A673 (cell line): ENCODE measurements at regions not wholly inside any gene's neighbourhood (a gene's known extent, or its start where the extent isn't known, plus 50 kb on each side); places are given as distances from the start of the nearest gene placed in this dataset.

ENCODE experiments used
- BruUV-seq: library from RNA; stranded (reverse); fragments of 400-500 nt; replicated peaks from 2 replicates; lab custom pipeline; 2021; lab: Mats Ljungman, UMichigan
- CTCF ChIA-PET: fragments of 300-600 bp; sonication (Branson Sonifier 250); formaldehyde crosslinking; loops from one replicate; lab custom pipeline; 2022; ENCODE audit warnings: antibody characterized with exemption; lab: Charles Lee
- POLR2A ChIA-PET: fragments of 300-600 bp; sonication (Branson Sonifier 250); formaldehyde crosslinking; loops from one replicate; lab custom pipeline; 2022; ENCODE audit warnings: antibody characterized with exemption; ENCODE audit not compliant: low non-redundant PET; lab: Charles Lee
- DNase-seq: peaks from one replicate; pipeline ENCODE4 v3.0.0-alpha.2; 2015; ENCODE audit warnings: low spot score
- H3K27ac ChIP-seq: fragments of 200-600 bp; sonication (generic); 2 replicates; pipeline ENCODE4 v1.5.1; 2016; ENCODE audit warnings: mixed run types, low read depth, mild to moderate bottlenecking, mixed read lengths, antibody characterized with exemption, low read length; ENCODE audit not compliant: poor library complexity, severe bottlenecking
- H3K27me3 ChIP-seq: fragments of 200-600 bp; sonication (generic); replicated peaks from 2 replicates; pipeline ENCODE4 v1.6.1; 2017; ENCODE audit warnings: mixed run types, low read depth, mild to moderate bottlenecking, mixed read lengths, antibody characterized with exemption, low read length; ENCODE audit not compliant: insufficient read depth, poor library complexity
- H3K36me3 ChIP-seq: fragments of 200-600 bp; sonication (generic); 2 replicates; pipeline ENCODE4 v1.6.1; 2016; ENCODE audit warnings: mixed run types, mild to moderate bottlenecking, mixed read lengths, antibody characterized with exemption, low read length; ENCODE audit not compliant: insufficient read depth, poor library complexity, severe bottlenecking
- H3K4me1 ChIP-seq: fragments of 200-600 bp; sonication (generic); 2 replicates; pipeline ENCODE4 v1.6.1; 2017; ENCODE audit warnings: mixed run types, mild to moderate bottlenecking, mixed read lengths, antibody characterized with exemption, low read length; ENCODE audit not compliant: insufficient read depth, poor library complexity, severe bottlenecking
- H3K4me3 ChIP-seq: fragments of 200-600 bp; sonication (generic); 2 replicates; pipeline ENCODE4 v1.5.1; 2016; ENCODE audit warnings: low read depth, mixed run types, mild to moderate bottlenecking, mixed read lengths, low read length; ENCODE audit not compliant: poor library complexity, severe bottlenecking
- H3K9me3 ChIP-seq: fragments of 200-600 bp; sonication (generic); 2 replicates; pipeline ENCODE4 v1.6.1; 2016; ENCODE audit warnings: mixed run types, low read depth, mild to moderate bottlenecking, mixed read lengths, antibody characterized with exemption, low read length; ENCODE audit not compliant: poor library complexity, severe bottlenecking
- EZH2 ChIP-seq: fragments of 200-600 bp; sonication (generic); IDR thresholded peaks from 2 replicates; pipeline ENCODE4 v1.6.1; 2017; ENCODE audit warnings: borderline replicate concordance, low read depth, mild to moderate bottlenecking, mixed read lengths, antibody characterized with exemption, low read length; ENCODE audit not compliant: poor library complexity, severe bottlenecking
- intact Hi-C: fragments of 100-400 bp; cut with micrococcal nuclease; formaldehyde crosslinking; loops from one replicate; pipeline ENCODE4 v1.10.0; 2022; ENCODE audit not compliant: unreplicated experiment
- TF ChIP-seq, protein P1 (sequence below): fragments of 300-800, 200-600 bp; sonication (generic); conservative IDR thresholded peaks from 2 replicates; pipeline ENCODE4 v1.5.1; 2017; ENCODE audit warnings: low read depth, mild to moderate bottlenecking, antibody characterized with exemption, low read length, moderate library complexity, mixed read lengths

DNA sequence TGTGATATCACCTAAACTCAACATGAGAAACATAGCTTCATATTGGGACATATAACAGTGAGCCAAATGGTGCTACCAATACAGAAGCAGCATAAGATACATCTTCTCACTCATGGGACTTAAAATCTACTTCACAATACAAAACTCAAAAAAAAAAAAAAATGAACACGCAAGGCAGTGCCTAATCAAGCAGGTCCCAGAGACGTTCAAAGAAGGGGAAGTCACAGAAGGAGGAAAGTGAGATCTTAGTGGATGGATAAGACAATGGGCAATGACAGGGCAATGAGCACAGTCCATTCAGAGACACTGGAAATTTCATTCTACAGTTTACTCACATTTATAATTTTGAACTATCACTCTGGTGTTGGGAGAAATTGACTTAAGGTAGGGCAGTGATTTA is 88.3 kb downstream of the FAM50B start:
- Histone ChIP-seq H3K36me3 (no peaks in the 10 kb centered on the region), H3K27ac (no peak overlapping the region), H3K4me3 (no peak overlapping the region), H3K9me3 (no peaks in the 10 kb centered on the region), H3K4me1 (no peaks in the 10 kb centered on the region), H3K27me3 (no peaks in the 10 kb centered on the region)
- POLR2A ChIA-PET, result no interaction called here
- CTCF ChIA-PET, result interaction anchor here (0.7 kb wide), 1 partner anchor 219 kb away, joined by 3 read pairs; no protein-coding TSS in a partner anchor
- BruUV-seq, result no TSS peak
- TF ChIP-seq EZH2, result no peak
- TF ChIP-seq, protein P1, sequence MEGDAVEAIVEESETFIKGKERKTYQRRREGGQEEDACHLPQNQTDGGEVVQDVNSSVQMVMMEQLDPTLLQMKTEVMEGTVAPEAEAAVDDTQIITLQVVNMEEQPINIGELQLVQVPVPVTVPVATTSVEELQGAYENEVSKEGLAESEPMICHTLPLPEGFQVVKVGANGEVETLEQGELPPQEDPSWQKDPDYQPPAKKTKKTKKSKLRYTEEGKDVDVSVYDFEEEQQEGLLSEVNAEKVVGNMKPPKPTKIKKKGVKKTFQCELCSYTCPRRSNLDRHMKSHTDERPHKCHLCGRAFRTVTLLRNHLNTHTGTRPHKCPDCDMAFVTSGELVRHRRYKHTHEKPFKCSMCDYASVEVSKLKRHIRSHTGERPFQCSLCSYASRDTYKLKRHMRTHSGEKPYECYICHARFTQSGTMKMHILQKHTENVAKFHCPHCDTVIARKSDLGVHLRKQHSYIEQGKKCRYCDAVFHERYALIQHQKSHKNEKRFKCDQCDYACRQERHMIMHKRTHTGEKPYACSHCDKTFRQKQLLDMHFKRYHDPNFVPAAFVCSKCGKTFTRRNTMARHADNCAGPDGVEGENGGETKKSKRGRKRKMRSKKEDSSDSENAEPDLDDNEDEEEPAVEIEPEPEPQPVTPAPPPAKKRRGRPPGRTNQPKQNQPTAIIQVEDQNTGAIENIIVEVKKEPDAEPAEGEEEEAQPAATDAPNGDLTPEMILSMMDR, result no peak
- no peak for DNase-seq
- intact Hi-C loops, result no loop called here

DNA sequence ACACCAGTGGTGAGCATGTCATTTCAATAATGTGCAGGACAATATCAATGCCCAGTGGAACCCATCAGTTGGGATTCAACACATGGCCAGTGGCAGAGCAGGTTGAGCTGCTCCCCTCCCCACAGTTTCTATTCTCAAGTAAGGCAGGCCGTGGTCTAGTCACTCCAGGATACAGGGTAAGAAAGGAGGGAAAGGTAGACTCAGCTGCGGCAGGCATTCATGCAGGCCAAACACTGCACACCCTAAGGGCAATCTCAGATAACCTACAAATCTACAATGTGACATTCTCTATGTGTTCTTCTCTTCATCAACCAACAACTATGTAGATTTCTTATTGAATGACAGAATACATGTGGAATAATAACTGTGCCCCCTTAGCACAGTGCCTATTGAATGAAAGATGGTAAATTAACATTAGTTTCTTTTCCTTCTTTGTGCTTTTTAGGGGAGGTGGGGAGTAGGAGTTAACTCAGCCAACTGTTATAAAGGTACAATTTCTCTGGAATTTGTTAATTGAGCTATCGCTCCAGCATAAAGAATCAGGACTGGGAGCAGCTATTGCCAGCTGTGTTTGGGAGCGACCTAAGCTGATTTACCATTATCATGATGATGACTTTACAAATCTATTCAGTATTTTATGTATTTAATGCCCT is 89.7 kb downstream of the FAM50B start:
- ChIA-PET POLR2A (no interaction called here), CTCF (interaction anchor here (0.6 to 1.1 kb wide), 2 partner anchors 39 to 90 kb away, joined by 3 read pairs; partner anchors contain the start of gene FAM50B)
- Histone ChIP-seq H3K9me3 (no peaks in the 10 kb centered on the region), H3K36me3 (no peaks in the 10 kb centered on the region), H3K27ac (no peak overlapping the region), H3K4me3 (no peak overlapping the region), H3K27me3 (no peaks in the 10 kb centered on the region), H3K4me1 (no peaks in the 10 kb centered on the region)
- TF ChIP-seq EZH2, result no peak
- TF ChIP-seq, protein P1, result no peak
- intact Hi-C loops, result no loop called here
- no peak for DNase-seq
- no TSS peak for BruUV-seq

DNA sequence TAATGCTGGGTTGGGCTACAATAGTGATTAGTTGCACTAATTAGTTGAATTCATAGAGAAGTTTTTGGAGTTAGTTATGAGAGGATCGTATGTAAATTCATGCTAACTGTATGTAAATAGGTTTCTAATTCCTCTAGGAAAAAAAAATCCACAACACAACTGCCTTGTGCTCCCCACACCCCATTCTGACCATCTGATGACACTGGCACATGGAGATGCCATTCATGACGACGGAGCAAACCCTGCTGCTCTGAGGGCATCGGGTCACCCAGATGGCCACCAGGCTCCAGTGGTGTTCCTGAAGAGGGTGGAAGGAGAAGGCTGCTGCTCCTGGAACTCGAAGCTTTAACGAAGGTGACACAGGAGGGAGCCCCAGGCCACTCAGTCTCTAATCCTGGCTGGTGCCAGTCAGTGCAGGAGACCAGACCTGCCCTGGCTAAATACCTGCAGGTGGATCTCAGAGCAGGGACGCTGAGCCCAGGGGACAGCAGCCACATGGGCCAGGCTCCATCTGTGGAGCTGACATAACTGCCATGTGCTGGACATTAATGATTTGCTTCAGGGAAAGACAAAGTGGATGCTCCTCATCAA is 90.3 kb downstream of the FAM50B start:
- TF ChIP-seq EZH2, result no peak
- TF ChIP-seq, protein P1, result no peak
- H3K27ac ChIP-seq, result no peak overlapping the region
- CTCF ChIA-PET, result interaction anchor here (0.6 kb wide), 1 partner anchor 91 kb away, joined by 3 read pairs; the partner anchor contains the start of gene FAM50B
- intact Hi-C loops, result no loop called here
- no peaks in the 10 kb centered on the region for H3K36me3 ChIP-seq
- H3K9me3 ChIP-seq, result no peaks in the 10 kb centered on the region
- DNase-seq, result no peak
- H3K4me1 ChIP-seq, result no peaks in the 10 kb centered on the region
- H3K4me3 ChIP-seq, result no peak overlapping the region
- POLR2A ChIA-PET, result no interaction called here
- H3K27me3 ChIP-seq, result no peaks in the 10 kb centered on the region
- no TSS peak for BruUV-seq
